SK-N-SH (cell line): ENCODE measurements at regions not wholly inside any gene's neighbourhood (a gene's known extent, or its start where the extent isn't known, plus 50 kb on each side); places are given as distances from the start of the nearest gene placed in this dataset.

ENCODE experiments used
- CTCF ChIA-PET: fragments of 300-600, 350-600 bp; formaldehyde crosslinking; extraction: SDS; loops from one replicate; lab custom pipeline; 2021; lab: Yijun Ruan, JAX
- POLR2A ChIA-PET: fragments of 350-600 bp; sonication (Branson Sonifier 250); formaldehyde crosslinking; extraction: SDS; loops from one replicate; lab custom pipeline; 2020; ENCODE audit warnings: antibody characterized with exemption, inconsistent platforms; lab: Yijun Ruan, JAX
- DNase-seq: peaks from one replicate; pipeline ENCODE4 v3.0.0; 2012
- H2AFZ ChIP-seq: fragments of 200-600 bp; sonication (generic); 2 replicates; pipeline ENCODE4 v1.8.1; 2016; ENCODE audit warnings: antibody characterized with exemption, mild to moderate bottlenecking, low read depth
- H3F3A ChIP-seq: fragments of 200-600 bp; sonication (generic); replicated peaks from 2 replicates; pipeline ENCODE3; 2016; ENCODE audit warnings: antibody characterized with exemption, mild to moderate bottlenecking; ENCODE audit not compliant: insufficient read depth
- H3K27ac ChIP-seq, 2 experiments: fragments of 200-500 bp in 1 of 2; fragments of 200-600 bp in 1 of 2; sonication (Bioruptor generic) in 1 of 2; sonication (generic), shearing (Covaris generic) in 1 of 2; 2 replicates each; pipeline versions ENCODE4 v1.5.1 to v1.6.1; 2014 to 2016; ENCODE audit warnings: low read depth in 2 of 2, inconsistent platforms in 1 of 2, low read length in 1 of 2, mild to moderate bottlenecking in 1 of 2, mixed read lengths in 1 of 2
- H3K27me3 ChIP-seq: fragments of 200-600 bp; sonication (generic), shearing (Covaris generic); 2 replicates; pipeline ENCODE4 v1.6.1; 2016; ENCODE audit warnings: mixed run types; ENCODE audit not compliant: insufficient read depth
- H3K36me3 ChIP-seq, 2 experiments: fragments of 200-500 bp in 1 of 2; fragments of 200-600 bp in 1 of 2; sonication (Bioruptor generic) in 1 of 2; sonication (generic) in 1 of 2; replicated peaks in 1 of 2; 2 replicates each; pipeline versions ENCODE3 to v1.5.1; 2014 to 2016; ENCODE audit warnings: low read length in 1 of 2, mild to moderate bottlenecking in 1 of 2; ENCODE audit not compliant: insufficient read depth in 2 of 2, control insufficient read depth in 1 of 2
- H3K4me1 ChIP-seq, 2 experiments: fragments of 200-500 bp in 1 of 2; fragments of 200-600 bp in 1 of 2; sonication (Bioruptor generic) in 1 of 2; sonication (generic), shearing (Covaris generic) in 1 of 2; 2 replicates each; pipeline versions ENCODE4 v1.5.1 to v1.6.1; 2014 to 2016; ENCODE audit warnings: low read depth in 1 of 2, low read length in 1 of 2, mixed run types in 1 of 2; ENCODE audit not compliant: insufficient read depth in 2 of 2, control insufficient read depth in 1 of 2
- H3K4me2 ChIP-seq: fragments of 200-600 bp; sonication (generic), shearing (Covaris generic); 2 replicates; pipeline ENCODE4 v1.6.1; 2017; ENCODE audit warnings: mixed run types
- H3K4me3 ChIP-seq, 2 experiments: fragments of 200-500 bp in 1 of 2; fragments of 200-600 bp in 1 of 2; sonication (Bioruptor generic) in 1 of 2; sonication (generic), shearing (Covaris generic) in 1 of 2; 2 replicates each; pipeline versions ENCODE4 v1.5.1 to v1.8.1; 2014 to 2016; ENCODE audit warnings: low read depth in 2 of 2, inconsistent platforms in 1 of 2, low read length in 1 of 2, mild to moderate bottlenecking in 1 of 2, mixed read lengths in 1 of 2, moderate library complexity in 1 of 2
- H3K79me2 ChIP-seq: fragments of 200-600 bp; sonication (generic); 2 replicates; pipeline ENCODE4 v1.8.1; 2017; ENCODE audit warnings: mild to moderate bottlenecking; ENCODE audit not compliant: insufficient read depth
- H3K9ac ChIP-seq: fragments of 200-600 bp; sonication (generic); 2 replicates; pipeline ENCODE4 v1.6.1; 2017; ENCODE audit warnings: mixed run types
- H3K9me2 ChIP-seq: fragments of 200-600 bp; sonication (generic); 2 replicates; pipeline ENCODE4 v1.6.1; 2017; ENCODE audit warnings: mixed run types
- H3K9me3 ChIP-seq: fragments of 200-600 bp; sonication (generic); 2 replicates; pipeline ENCODE4 v1.6.1; 2017; ENCODE audit warnings: mixed run types, mild to moderate bottlenecking, moderate library complexity
- H4K20me1 ChIP-seq: fragments of 200-600 bp; sonication (generic); 2 replicates; pipeline ENCODE4 v1.6.1; 2017; ENCODE audit warnings: mild to moderate bottlenecking, mixed run types; ENCODE audit not compliant: insufficient read depth
- CTCF ChIP-seq: fragments of 200-600 bp; sonication (generic); IDR thresholded peaks from 2 replicates; pipeline ENCODE4 v1.6.1; 2017; ENCODE audit warnings: antibody characterized with exemption, mild to moderate bottlenecking, moderate library complexity
- MAX ChIP-seq: IDR thresholded peaks from 2 replicates; pipeline ENCODE4 v1.4.0; 2012; ENCODE audit warnings: low read depth
- NRF1 ChIP-seq: IDR thresholded peaks from 2 replicates; pipeline ENCODE4 v1.6.1; 2012; ENCODE audit warnings: low read depth, mild to moderate bottlenecking, low read length
- PBX3 ChIP-seq: IDR thresholded peaks from 2 replicates; pipeline ENCODE4; 2012
- RAD21 ChIP-seq: IDR thresholded peaks from 2 replicates; pipeline ENCODE4 v1.6.1; 2012; ENCODE audit warnings: mild to moderate bottlenecking, low read length
- USF2 ChIP-seq: fragments of 150-350 bp; IDR thresholded peaks from 2 replicates; pipeline ENCODE4 v1.6.1; 2017; ENCODE audit warnings: antibody characterized with exemption, low read length, low read depth, borderline replicate concordance
- WGBS: methylation state at CpG from one replicate; pipeline ENCODE4 v1.1.6; 2017; ENCODE audit warnings: low lambda C conversion rate; 5-methylcytosine and 5-hydroxymethylcytosine counted together
- small RNA-seq, 7 experiments: library from RNA; depleted of rRNA; stranded (forward); fragments of <200 nt; gene quantifications; one replicate each; pipeline ENCODE3, GENCODE V24; 2012

GRCh38 chr11:50423208-50423607, 390.5 kb downstream of the OR4C45 start:
- H3K4me2 ChIP-seq, result no peak overlapping the region
- no peak overlapping the region for H3K9ac ChIP-seq
- TF ChIP-seq RAD21 (no peak), PBX3 (no peak), USF2 (no peak), CTCF (peak; percentile 14; the same call in 1 of the 2 replicates), MAX (no peak), NRF1 (no peak)
- no peaks in the 10 kb centered on the region for H3K4me1 ChIP-seq
- WGBS, result 2% methylated on average over 4 of the region's 4 CpGs
- H3K27me3 ChIP-seq, result no peaks in the 10 kb centered on the region
- H4K20me1 ChIP-seq, result no peaks in the 10 kb centered on the region
- no peaks in the 10 kb centered on the region for H3K79me2 ChIP-seq
- no peak overlapping the region for H3K4me3 ChIP-seq
- ChIA-PET POLR2A (no interaction called here), CTCF (no interaction called here)
- H2AFZ ChIP-seq, result no peak overlapping the region
- no peaks in the 10 kb centered on the region for H3K9me3 ChIP-seq
- H3K27ac ChIP-seq, result no peak overlapping the region
- no peaks in the 10 kb centered on the region for H3F3A ChIP-seq
- H3K36me3 ChIP-seq, result no peaks in the 10 kb centered on the region
- DNase-seq, result no peak
- H3K9me2 ChIP-seq, result no peaks in the 10 kb centered on the region

Small RNA genes lying in the stretch of these regions (small RNA-seq; reads per million reads assigned to genes)
- gene AC109635.3, result 0 reads per million in 7 experiments
